HG03432 (cell line): ENCODE measurements at regions not wholly inside any gene's neighbourhood (a gene's known extent, or its start where the extent isn't known, plus 50 kb on each side); places are given as distances from the start of the nearest gene placed in this dataset.

Experiments used
- ATAC-seq: cut with Tn5 transposase; IDR thresholded peaks from one replicate; pipeline ENCODE4 v1.9.1; 2021; ENCODE audit warnings: mild to moderate bottlenecking, moderate library complexity; ENCODE audit not compliant: unreplicated experiment

DNA sequence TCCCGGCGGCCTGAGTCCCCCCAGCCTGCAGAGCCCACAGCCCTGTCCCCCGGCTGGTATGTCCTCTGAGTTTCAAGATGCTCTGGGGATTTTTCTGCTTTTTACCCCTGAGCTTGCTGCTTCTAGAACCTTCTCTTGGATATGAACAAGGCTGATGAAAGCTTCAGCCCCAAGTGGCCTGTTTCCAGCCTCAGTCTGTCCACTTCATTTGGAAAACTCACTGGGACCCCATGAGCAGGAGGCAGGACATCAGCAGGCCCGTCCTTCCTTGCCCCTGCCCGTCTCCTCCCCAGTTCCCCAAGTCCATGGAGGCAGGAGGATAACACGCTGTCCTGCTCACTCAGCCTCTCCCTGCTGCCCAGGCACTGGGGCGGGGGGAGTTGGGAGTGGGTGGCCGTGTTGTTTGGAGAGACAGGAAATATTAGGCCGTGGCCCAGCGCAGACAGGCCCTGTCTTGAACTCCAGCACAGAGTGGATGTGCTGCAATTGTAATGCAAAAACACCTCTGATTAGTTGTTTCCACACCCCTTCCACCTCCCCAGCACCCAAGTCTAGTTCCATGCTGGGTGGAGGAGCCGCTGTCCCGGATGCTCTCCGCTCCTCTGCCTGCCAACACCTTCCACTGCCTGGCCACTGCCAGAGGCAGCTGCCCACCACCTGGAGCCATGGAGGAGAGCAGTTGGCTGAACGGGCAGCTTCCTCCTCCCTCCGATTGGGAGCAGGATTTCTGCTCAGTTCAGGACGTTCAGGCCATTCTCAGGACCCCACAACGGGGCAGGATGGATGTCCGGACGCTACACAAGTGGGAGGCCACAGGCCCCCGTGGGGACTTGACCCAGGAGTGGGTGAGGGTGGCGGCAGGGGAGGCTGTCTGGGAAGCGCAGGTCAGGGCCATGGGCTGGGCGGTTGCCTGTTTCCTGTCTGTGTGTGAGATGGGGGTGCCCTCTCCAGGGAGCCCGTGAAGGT is 216.9 kb upstream of the GSE1 start:
- peak; percentile 11 for ATAC-seq

DNA sequence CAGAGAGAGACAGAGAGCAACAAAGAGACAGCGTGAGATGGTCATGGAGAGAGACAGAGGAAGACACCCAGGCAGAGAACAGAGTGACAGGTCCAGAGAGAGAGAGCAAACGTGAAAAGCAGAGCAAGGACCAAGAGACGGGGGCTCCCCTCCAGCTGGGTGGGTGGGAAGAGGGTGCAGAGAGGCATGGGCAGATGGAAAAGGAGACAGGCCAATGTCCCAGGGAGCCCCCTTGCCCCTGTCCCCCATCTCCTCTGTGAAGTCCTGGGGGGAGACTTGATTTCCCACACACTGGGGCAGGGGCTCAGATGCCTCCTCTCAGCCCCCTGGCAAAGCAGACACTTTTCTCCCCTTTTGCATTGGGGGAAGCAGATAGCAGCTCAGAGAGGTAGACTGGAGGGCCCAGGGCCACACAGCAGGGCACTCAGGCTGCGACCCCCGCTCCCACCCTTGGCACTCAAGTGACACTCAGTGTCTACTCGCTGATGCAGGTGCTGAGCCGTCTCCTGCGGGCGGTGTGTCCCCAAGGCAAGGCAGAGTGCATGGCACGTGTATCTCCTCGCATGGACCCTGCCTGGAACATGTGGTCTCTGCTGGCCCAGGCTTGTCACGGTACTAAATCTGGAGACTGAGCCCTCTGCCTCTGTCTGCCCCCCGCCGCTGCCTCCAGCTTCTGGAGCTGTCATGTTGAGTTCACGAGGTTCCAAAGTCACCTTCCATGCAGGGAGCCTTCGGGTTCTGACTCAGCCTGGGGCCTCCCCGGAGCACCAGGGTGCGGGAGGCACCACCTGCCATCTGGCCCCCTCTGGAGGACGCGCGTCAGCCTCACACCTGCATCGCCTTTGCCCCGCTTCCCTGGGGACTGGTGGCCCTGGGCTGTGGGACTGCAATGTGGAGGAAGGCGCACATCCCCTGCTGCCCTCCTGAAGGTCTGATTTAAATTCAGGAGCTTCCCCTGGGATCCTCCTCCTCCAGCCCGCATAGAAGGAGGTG is 215.9 kb upstream of the GSE1 start:
- peak; percentile 38 for ATAC-seq

DNA sequence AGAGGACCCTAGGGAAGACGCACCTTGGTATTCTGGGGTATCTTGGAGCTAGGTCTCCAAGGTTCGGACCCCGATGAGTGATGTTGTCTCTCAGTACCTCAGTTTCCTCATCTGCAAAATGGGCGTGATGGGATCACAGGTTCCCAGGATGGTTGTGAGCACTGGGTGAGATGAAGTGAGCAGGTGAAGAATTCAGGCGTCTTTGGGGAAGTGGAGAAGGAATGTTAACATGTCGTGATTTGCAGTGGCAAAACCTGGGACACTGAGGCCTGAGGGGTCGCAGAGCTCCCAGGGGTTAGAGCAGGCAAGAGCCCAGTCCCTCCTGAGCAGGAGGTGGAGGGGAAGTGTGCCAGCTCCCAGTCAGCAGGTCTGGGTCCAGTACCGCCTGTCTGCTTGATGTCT is 215.1 kb upstream of the GSE1 start:
- no peak for ATAC-seq

DNA sequence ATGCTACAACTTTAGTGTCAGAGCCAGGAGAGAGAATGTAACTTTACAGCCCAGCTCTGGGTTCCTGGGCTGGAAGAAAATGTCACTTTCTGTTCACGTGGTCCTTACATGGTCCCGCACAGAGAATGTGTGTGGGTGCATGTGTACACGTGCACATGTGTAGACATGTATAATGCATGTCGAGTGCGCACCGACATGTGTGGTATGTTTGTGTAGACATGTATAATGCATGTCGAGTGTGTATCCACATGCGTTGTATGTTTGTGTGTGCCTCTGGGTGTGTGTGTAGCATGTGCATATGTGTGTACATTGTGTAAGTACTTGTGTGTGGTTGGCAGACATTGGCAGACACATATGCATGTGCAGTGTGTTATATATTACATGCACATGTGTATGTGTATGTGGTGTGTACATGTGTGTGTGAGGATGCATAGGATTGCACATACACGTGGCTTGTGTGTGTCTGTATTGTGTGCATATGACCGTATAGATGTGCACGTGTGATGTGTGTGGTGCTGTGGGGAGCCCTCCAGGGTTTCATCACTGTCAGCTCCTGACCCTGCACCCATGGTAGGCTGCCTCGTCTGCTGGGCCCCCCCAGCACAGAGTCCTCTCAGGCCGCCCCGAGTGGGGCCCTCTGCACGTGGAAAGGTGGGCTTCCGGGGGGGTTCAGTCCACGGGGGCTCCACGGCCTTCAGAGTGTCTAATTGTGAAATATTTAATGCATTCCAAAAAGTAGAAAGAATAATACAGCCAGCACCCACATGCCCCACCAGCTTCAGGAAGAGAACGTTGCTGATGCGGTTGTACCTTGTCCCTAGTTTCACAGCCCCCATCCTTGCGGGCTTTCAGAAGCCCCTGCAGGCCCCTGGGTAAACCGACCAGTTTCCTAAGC is 214.2 kb upstream of the GSE1 start:
- ATAC-seq, result no peak

DNA sequence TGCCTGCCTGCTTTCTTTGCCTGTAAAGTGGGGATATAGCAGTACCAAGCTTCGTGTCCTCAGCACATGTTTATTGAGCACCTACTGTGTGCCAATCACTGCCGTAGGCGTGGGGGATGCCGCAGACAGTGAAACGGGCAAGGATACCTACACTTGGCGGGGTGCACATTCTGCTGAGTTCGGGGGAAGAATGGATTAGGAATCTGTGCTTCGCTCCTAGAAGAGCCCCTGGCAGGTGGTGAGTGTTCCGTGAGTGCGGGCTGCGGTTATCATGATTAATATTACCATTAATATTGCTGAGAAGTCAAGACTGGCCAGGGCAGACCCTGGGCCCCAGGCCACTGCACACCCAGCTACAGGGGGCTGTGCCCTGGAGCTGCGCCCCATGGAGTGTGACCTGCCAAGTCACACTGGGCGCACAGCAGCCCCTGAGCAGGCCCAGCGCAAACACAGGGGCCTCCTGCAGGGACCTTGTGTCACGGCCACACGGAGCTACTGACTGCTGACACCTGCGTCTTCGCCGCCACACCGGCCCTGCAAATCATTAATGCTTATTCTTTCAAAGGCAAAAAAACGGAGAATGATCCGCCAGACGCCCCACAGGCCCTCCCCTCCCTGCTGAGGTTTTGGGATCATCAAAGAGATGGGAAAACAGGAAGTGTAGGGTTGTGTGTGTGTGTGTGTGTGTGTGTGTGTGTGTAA is 213.4 kb upstream of the GSE1 start:
- ATAC-seq, result no peak

DNA sequence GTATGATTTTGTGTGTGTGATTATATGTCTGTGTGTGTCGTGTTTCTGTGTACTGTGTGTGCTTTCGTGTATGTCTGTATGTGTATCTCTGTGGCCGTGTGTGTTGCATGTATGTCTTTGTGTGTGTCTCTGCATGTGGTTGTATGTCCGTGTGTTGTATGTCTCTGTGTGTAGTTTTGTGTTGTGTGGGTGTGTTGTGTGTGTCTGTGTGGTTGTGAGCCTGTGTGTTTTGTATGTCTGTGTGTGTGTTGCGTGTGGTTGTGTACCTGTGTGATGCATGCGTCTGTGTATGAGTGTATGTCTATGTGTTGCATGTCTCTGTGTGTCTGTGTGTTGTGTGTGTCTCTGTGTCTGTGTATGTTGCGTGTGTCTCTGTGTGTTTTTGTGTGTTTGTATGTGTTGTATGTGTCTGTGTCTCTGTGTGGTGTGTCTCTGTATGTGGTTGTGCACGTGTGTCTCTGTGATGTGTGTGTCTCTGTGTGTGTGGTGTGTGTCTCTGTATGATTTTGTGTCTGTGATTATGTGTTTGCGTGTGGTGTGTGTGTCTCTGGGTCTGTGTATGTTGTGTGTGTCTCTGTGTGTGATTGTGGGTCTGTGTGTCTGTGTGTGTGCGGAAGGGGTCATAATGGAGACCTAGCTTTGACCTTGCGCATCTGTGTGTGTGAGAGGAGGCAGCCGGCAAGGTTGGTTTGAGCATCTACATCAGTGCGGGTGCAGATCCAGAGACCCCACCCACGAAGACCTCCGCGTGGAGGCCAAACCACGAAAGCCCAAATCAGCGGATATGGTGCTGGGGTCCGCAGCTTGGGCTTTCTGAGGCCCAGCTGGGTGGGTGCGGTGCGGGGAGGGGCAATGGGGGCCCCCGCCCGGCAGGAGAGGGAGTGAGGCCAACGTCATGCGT is 212.6 kb upstream of the GSE1 start:
- ATAC-seq, result no peak

DNA sequence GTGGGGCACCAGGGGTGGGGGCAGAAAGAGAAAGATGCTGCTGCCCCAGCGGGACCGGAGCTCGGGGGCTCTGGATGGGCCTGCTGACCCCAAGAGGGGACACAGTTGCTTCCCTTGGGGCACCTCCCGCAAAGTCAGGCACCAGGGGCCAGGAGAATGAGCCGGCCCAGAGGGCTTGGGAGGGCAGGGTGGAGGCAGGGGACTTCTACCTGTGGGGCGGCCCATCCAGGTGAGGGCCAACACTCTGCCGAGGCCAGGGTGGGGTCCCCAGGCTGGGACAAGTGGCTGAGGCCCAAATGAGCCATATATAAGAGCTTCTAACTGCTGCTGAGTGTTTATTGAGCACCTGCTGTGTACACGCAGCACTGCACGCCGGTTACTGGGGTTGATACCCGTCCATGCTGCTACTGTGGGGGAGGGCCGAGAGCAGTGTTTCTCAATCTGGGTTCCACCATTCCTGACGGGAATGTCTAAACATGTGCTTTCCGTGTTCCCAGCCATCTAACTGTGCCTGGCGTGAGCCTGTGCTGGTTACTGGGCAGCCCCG is 211.7 kb upstream of the GSE1 start:
- ATAC-seq, result no peak

DNA sequence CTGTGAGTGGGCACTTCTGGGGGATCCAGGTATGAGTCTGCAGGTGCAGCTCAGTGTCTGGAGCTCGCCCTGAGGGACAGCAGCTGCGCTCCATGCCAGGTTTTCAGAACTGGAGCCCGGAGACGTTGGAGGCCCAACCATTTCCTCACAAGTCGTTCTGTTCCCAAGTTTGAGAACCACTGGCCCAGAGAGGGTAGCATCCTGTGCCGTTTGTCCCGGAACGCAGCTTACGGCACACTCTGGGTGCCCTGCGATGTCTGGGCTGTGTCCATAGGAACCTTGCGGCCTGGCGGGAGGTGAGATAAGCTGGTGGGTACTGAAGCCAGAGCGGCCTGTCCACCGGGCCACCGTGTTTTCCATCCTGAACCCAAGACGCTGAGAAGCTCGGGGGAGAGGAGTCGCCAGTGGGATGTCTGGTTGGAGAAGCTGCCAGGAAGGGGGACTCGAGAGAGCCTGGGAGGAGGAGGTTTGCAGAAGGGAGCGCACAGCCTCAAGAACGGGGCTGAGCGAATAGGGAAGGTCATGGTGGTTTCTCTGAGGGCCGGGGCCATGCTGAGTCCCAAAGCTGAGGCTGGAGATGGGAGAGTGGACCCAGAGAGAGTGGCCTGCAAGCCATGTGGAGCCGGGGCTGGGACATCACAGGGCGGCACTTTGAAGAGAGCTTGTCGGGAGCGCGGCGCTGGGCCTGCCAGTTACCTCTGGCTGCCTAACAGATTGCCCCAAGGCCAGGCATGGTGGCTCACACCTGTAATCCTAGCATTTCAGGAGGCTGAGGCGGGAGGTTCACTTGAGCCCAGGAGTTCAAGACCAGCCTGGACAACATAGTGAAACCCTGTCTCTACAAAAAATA is 211.0 kb upstream of the GSE1 start:
- ATAC-seq, result no peak

DNA sequence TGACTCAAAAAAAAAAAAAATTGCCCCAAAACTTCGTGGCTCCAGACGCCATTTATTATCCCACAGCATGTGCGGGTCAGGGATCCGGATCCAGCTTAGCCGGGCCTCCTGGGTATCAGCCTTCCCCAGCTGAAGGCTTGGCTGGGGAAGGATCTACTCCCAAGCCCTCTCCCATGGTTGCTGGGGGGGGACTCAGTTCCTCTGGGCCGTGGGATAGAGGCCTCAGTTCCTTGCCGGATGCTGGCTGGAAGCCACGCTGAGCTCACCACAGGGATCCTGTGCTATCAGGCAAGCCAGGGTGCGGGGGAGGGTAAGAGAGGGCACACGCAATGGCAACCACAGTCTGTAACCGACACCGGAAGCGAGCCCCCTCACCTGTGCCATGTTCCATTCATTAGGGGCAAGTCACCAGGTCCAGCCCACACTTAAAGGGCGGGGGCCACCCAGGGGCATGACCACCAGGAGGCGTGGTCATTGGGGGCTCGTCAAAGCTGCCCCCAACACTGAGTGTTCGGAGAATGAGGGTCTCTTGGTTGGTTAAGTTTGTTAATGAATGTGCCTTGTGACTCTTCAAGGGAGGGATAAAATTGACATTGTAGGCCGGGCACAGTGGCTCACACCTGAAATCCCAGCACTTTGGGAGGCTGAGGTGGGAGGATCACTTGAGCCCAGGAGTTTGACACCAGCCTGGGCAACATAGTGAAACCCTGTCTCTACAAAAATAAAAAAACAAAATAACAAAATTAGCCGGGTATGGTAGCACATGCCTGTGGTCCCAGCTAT is 210.0 kb upstream of the GSE1 start:
- no peak for ATAC-seq

DNA sequence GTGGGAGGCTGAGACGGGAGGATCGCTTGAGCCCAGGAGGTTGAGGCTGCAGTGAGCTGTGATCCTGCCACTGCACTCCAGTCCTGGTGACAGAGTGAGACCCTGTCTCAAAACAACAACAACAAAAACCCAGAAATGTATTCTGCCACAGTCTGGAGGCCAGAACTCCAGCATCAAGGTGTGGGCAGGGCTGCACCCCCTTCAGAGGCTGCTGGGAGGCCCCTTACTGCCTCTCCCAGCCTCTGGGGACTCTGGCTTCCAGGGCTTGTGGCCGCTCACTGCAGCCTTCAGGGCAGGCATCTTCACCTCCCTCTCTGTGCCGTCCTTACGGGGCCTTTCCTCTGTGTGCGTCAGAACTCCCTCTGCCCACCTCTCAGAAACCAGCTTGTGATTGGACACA is 209.4 kb upstream of the GSE1 start:
- no peak for ATAC-seq

DNA sequence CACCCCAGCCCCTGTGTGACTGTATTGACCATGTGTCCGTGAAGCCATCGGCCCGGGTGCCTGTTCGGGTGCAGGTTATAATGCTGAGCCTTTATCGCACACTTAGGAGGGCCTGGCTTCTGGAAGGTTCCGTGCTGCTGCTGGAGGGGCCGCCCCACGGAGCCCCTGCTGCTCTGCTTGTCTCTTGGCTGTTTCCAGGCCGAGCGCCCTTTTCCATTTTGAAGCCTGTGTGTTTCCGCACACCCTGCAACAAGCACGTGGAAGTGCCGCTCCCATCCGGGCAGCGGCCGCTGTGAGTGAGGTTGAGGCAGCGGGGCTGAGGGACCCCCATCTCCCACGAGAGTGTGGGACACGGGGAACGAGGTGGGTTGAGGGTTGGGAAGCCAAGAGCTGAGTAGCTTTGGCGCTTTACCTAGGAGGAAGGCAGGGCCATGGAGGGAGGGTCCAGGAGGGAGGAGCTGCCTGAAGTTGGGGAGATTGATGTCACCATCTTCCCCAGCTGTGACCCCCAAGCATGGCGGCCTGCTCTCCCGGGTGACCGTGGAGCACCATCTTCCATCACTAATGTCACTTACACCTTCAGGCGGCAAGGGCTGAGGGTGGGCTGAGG is 200.1 kb upstream of the GSE1 start:
- ATAC-seq, result no peak

DNA sequence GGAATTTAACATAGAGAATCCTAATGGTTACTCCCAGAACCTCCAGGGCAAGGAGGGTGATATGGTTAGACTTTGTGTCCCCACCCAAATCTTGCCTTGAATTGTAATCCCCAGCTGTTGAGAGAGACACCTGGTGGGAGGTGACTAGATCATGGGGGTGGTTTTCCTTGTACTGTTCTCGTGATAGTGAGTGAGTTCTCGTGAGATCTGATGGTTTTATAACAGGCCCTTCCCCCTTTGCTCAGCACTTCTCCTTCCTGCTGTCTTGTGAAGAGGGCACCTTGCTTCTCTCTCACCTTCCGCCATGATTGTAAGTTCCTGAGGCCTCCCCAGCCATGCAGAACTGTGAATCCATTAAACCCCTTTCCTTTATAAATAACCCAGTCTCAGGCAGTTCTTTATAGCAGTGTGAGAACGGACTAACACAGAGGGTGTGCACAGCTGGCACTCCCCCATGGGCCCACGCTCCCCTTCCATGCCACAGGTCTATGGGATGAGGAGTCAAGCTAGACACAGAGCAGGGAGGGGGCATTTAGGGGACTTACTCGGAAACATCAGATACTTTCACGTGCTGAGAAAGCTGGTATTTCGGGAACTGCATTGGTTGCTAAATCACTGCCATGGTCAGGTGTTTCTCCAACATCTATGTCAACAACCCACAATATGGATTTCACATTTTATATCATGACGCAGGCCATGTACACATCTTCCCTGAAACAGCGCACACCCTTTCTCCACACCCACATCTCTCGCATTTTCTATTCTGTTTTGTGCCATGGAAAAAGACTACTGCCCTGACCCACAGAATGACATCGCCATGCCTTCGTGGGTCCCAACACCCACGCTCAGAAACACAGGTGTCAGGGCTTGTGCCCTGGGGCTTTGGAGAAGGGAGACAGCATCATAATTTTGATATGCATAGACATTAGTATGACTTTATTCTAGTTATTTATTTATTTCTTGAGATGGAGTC is 199.1 kb upstream of the GSE1 start:
- ATAC-seq, result no peak

DNA sequence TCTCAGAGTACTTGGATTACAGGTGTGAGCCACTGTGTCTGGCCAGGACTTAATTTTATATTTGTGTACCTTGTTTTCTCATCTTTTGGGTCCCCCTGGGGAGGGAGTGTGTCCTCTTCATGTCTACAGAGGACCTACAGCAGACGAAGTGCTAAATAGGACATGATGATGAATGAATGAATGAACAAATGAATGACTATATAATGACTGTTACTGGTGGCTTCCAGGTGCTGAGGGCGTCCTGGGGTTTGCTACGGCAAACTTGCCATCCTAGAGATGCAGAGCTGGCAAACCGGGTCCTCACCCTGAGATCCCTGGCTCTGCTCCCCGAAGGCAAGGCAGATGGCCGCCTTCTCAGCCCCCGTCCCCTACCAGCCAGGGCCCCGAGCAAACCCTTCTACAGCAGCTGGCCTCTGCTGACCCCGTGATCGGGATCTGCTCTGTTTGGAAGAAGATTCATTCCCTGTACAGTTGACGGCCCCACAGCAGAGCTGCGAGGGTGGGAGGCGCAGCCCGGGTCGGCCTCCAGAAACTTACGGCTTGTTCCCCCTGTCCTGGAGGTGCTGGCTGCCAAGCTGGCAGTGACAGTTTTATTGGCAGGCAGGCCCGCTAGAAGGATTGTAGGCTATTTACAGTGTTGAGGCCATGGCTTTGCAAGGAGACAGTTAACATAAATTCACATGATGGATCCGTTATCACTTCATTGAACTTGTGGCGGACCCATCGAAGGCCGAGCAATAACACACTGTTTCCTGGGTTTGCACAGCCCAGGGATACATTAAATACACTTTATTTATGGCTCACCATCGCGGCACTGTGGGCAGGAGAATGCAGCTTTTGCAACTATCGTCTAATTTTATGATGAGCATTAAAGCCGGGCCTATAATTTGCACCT is 197.7 kb upstream of the GSE1 start:
- ATAC-seq, result no peak
